WTC11 (cell line): ENCODE measurements at regions not wholly inside any gene's neighbourhood (a gene's known extent, or its start where the extent isn't known, plus 50 kb on each side); places are given as distances from the start of the nearest gene placed in this dataset.

Source experiments
- ATAC-seq: fragments of 200-7000 bp; cut with Tn5 transposase; 2 replicates; pipeline ENCODE4 v1.10.0; 2021; ENCODE audit warnings: mild to moderate bottlenecking, moderate library complexity
- CTCF ChIA-PET: fragments of 300-600 bp; sonication (Branson Sonifier 250); formaldehyde crosslinking; loops from one replicate; lab custom pipeline; 2021; ENCODE audit warnings: antibody characterized with exemption; lab: Charles Lee
- POLR2A ChIA-PET: fragments of 350-600 bp; sonication (Branson Sonifier 250); formaldehyde crosslinking; loops from one replicate; lab custom pipeline; 2021; ENCODE audit warnings: antibody characterized with exemption; lab: Charles Lee
- DNase-seq: peaks from one replicate; pipeline ENCODE4 v3.0.0; 2021; ENCODE audit warnings: low spot score
- H3K27ac Mint-ChIP-seq: 2 replicates; pipeline ENCODE4 v1.8.0; 2021; ENCODE audit warnings: mixed read lengths
- H3K27me3 Mint-ChIP-seq: 2 replicates; pipeline ENCODE4 v1.8.0; 2021; ENCODE audit warnings: low read depth, mild to moderate bottlenecking, moderate library complexity, mixed read lengths
- H3K36me3 Mint-ChIP-seq: 2 replicates; pipeline ENCODE4 v1.8.0; 2021; ENCODE audit warnings: mixed read lengths
- H3K4me1 Mint-ChIP-seq: 2 replicates; pipeline ENCODE4 v1.8.0; 2022; ENCODE audit warnings: mixed read lengths
- H3K4me3 Mint-ChIP-seq: 2 replicates; pipeline ENCODE4 v1.8.0; 2021; ENCODE audit warnings: mild to moderate bottlenecking, moderate library complexity, mixed read lengths
- H3K9me3 Mint-ChIP-seq: 2 replicates; pipeline ENCODE4 v1.8.0; 2021; ENCODE audit warnings: mixed read lengths
- ARID4B ChIP-seq: sonication (generic); formaldehyde crosslinking; IDR thresholded peaks from 2 replicates; pipeline ENCODE4 v1.8.0; 2023; ENCODE audit warnings: missing genetic modification reagents, mild to moderate bottlenecking, borderline replicate concordance
- CBFB ChIP-seq: sonication (generic); formaldehyde crosslinking; IDR thresholded peaks from 2 replicates; pipeline ENCODE4 v1.8.1; 2022; ENCODE audit warnings: mild to moderate bottlenecking, low read depth, missing genetic modification reagents
- CREM ChIP-seq: sonication (generic); formaldehyde crosslinking; IDR thresholded peaks from 2 replicates; pipeline ENCODE4 v1.8.1; 2022; ENCODE audit warnings: mild to moderate bottlenecking, missing genetic modification reagents, moderate library complexity
- ERG ChIP-seq: fragments of 250-450 bp; sonication (Bioruptor Pico); IDR thresholded peaks from 2 replicates; pipeline ENCODE4 v1.8.0; 2021; ENCODE audit warnings: mild to moderate bottlenecking
- ETV6 ChIP-seq: sonication (generic); formaldehyde crosslinking; IDR thresholded peaks from 2 replicates; pipeline ENCODE4 v1.8.1; 2022; ENCODE audit warnings: mild to moderate bottlenecking, missing genetic modification reagents
- FOXK1 ChIP-seq: sonication (generic); formaldehyde crosslinking; IDR thresholded peaks from 2 replicates; pipeline ENCODE4 v1.8.0; 2022; ENCODE audit warnings: mild to moderate bottlenecking, moderate library complexity, missing genetic modification reagents
- FOXP1 ChIP-seq: sonication (generic); formaldehyde crosslinking; IDR thresholded peaks from 2 replicates; pipeline ENCODE4 v1.8.0; 2022; ENCODE audit warnings: missing genetic modification reagents, mild to moderate bottlenecking, moderate library complexity, borderline replicate concordance
- JAZF1 ChIP-seq: fragments of 250-450 bp; sonication (Bioruptor Pico); IDR thresholded peaks from 2 replicates; pipeline ENCODE4 v1.9.0; 2021; ENCODE audit warnings: moderate library complexity, mild to moderate bottlenecking, inconsistent platforms
- JUN ChIP-seq: sonication (generic); formaldehyde crosslinking; IDR thresholded peaks from 2 replicates; pipeline ENCODE4 v1.8.0; 2023; ENCODE audit warnings: mild to moderate bottlenecking, missing genetic modification reagents
- NR2C2 ChIP-seq: sonication (generic); formaldehyde crosslinking; IDR thresholded peaks from 2 replicates; pipeline ENCODE4 v1.8.0; 2022; ENCODE audit warnings: mild to moderate bottlenecking, missing genetic modification reagents
- SP1 ChIP-seq: sonication (generic); formaldehyde crosslinking; conservative IDR thresholded peaks from 2 replicates; pipeline ENCODE4 v1.8.1; 2022; ENCODE audit warnings: missing genetic modification reagents
- TP53 ChIP-seq: sonication (generic); formaldehyde crosslinking; IDR thresholded peaks from 2 replicates; pipeline ENCODE4 v1.8.1; 2023; ENCODE audit warnings: mild to moderate bottlenecking, missing genetic modification reagents
- ZBTB21 ChIP-seq: sonication (generic); formaldehyde crosslinking; IDR thresholded peaks from 2 replicates; pipeline ENCODE4 v1.8.1; 2023; ENCODE audit warnings: mild to moderate bottlenecking, missing genetic modification reagents, borderline replicate concordance
- ZNF138 ChIP-seq: sonication (generic); formaldehyde crosslinking; conservative IDR thresholded peaks from 2 replicates; pipeline ENCODE4 v1.8.1; 2022; ENCODE audit warnings: mild to moderate bottlenecking, moderate library complexity, missing genetic modification reagents
- ZSCAN18 ChIP-seq: fragments of 250-450 bp; sonication (Bioruptor Pico); IDR thresholded peaks from 2 replicates; pipeline ENCODE4 v2.1.2; 2022; ENCODE audit warnings: mild to moderate bottlenecking, moderate library complexity
- TF ChIP-seq, protein P1 (sequence below): sonication (generic); formaldehyde crosslinking; IDR thresholded peaks from 2 replicates; pipeline ENCODE4 v1.8.1; 2022; ENCODE audit warnings: low read depth, missing genetic modification reagents, borderline replicate concordance
- TF ChIP-seq, protein P2 (sequence below): sonication (generic); formaldehyde crosslinking; IDR thresholded peaks from 2 replicates; pipeline ENCODE4 v1.8.1; 2022; ENCODE audit warnings: missing genetic modification reagents, borderline replicate concordance
- TF ChIP-seq, protein P3 (sequence below): sonication (generic); formaldehyde crosslinking; IDR thresholded peaks from 2 replicates; pipeline ENCODE4 v1.8.1; 2023; ENCODE audit warnings: mild to moderate bottlenecking, missing genetic modification reagents, moderate library complexity
- TF ChIP-seq, protein P4 (sequence below): sonication (generic); formaldehyde crosslinking; IDR thresholded peaks from 2 replicates; pipeline ENCODE4 v1.8.0; 2022; ENCODE audit warnings: mild to moderate bottlenecking, missing genetic modification reagents

DNA sequence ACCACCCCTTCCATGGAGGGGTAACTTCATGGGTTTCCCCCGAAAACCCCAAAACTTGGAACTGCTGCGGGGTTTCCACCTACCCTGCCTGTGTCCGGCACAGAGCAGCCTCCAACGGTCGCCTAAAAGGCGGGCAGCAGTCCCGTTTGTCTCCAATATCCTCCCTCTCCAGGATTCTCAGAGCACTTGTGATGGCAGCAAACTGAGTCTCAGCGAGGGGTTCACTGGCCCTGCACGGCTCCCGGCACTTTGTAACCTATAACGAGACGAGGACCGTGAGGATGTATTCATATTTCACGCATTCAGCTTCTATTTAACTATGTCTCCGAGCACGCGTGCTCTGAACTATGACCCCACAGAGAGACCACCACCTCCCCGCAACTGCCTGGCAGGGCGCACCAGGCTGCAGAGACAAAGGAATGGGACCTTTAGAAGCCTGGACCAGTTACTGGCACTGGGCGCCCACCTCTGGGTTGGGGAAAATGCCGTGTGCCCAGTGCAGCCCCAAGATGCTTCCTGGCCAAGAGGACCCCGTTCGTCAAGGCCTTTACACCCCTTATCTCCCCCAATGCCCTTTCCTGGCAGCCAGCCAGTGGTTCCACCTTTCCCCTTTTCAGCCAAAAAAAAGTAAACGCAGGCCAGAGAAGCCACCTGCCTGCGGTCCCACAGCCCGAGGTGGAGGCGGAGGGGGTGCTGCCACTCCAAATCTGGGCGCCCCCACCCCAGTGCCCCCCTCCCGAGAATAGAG, 173.1 kb upstream of the RTL1 start:
- Mint-ChIP-seq H3K27me3 (peaks cover 20% of the 10 kb centered on the region), H3K4me3 (peak overlapping the region; percentile 64), H3K9me3 (no peaks in the 10 kb centered on the region), H3K27ac (no peak overlapping the region), H3K4me1 (peaks cover 39% of the 10 kb centered on the region), H3K36me3 (no peaks in the 10 kb centered on the region)
- ChIA-PET POLR2A (interaction anchor here (0.7 kb wide), 1 partner anchor 186 kb away, joined by 3 read pairs; no protein-coding TSS in a partner anchor), CTCF (interaction anchor here (0.6 to 1.3 kb wide), 3 partner anchors 158 to 551 kb away, joined by 3 to 4 read pairs (median 3); no protein-coding TSS in a partner anchor)
- peak; percentile 11 for DNase-seq
- TF ChIP-seq, protein P1, sequence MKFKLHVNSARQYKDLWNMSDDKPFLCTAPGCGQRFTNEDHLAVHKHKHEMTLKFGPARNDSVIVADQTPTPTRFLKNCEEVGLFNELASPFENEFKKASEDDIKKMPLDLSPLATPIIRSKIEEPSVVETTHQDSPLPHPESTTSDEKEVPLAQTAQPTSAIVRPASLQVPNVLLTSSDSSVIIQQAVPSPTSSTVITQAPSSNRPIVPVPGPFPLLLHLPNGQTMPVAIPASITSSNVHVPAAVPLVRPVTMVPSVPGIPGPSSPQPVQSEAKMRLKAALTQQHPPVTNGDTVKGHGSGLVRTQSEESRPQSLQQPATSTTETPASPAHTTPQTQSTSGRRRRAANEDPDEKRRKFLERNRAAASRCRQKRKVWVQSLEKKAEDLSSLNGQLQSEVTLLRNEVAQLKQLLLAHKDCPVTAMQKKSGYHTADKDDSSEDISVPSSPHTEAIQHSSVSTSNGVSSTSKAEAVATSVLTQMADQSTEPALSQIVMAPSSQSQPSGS, result no peak
- TF ChIP-seq ZSCAN18 (CRISPR knock-in tag), result no peak
- TF ChIP-seq NR2C2, result no peak
- no peak for TF ChIP-seq ZNF138
- no peak for TF ChIP-seq ETV6 (CRISPR knock-in tag)
- no peak for TF ChIP-seq CREM
- no peak for TF ChIP-seq JUN (CRISPR knock-in tag)
- TF ChIP-seq CBFB (CRISPR knock-in tag), result no peak
- no peak for TF ChIP-seq FOXK1 (CRISPR knock-in tag)
- TF ChIP-seq, protein P2, sequence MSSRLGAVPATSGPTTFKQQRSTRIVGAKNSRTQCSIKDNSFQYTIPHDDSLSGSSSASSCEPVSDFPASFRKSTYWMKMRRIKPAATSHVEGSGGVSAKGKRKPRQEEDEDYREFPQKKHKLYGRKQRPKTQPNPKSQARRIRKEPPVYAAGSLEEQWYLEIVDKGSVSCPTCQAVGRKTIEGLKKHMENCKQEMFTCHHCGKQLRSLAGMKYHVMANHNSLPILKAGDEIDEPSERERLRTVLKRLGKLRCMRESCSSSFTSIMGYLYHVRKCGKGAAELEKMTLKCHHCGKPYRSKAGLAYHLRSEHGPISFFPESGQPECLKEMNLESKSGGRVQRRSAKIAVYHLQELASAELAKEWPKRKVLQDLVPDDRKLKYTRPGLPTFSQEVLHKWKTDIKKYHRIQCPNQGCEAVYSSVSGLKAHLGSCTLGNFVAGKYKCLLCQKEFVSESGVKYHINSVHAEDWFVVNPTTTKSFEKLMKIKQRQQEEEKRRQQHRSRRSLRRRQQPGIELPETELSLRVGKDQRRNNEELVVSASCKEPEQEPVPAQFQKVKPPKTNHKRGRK, result no peak
- no peak for TF ChIP-seq ERG (CRISPR knock-in tag)
- TF ChIP-seq TP53, result no peak
- TF ChIP-seq, protein P3, sequence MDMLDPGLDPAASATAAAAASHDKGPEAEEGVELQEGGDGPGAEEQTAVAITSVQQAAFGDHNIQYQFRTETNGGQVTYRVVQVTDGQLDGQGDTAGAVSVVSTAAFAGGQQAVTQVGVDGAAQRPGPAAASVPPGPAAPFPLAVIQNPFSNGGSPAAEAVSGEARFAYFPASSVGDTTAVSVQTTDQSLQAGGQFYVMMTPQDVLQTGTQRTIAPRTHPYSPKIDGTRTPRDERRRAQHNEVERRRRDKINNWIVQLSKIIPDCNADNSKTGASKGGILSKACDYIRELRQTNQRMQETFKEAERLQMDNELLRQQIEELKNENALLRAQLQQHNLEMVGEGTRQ (CRISPR knock-in tag), result no peak
- no peak for ATAC-seq

DNA sequence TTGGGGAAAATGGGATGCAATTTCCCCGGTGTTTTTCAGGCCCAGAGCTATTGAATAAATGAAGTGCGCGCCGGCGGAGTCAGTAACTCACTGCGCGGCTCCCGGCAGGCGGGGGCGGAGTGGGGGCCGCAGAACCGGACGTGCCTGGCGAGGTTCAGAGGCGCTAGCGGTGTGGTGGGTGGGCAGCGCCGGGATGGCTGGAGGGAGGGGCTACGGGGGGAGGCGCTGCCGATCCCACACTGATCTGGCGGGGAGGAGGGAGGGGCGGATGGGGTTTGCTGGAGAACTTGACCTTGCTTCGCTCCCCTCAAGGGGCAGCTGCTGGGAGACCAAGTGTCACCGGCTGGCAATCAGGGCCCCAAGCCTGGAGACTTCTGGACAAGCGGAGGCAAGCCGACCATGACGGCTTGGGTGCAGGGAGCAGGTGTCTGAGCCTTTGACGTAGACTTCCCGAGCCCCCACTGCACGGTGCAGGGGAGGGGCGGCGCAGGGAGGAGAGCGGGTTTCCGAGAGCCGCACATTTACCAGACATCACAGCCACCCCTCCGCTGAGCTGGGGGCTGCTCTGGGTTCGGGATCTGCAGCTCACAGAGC, 174.1 kb upstream of the RTL1 start:
- DNase-seq (peak; percentile 73), ATAC-seq (peak; percentile 71)
- Mint-ChIP-seq H3K4me1 (peaks cover 29% of the 10 kb centered on the region), H3K27me3 (peaks cover 23% of the 10 kb centered on the region), H3K9me3 (no peaks in the 10 kb centered on the region), H3K27ac (no peak overlapping the region)
- ChIA-PET POLR2A (interaction anchor here (0.7 kb wide), 1 partner anchor 187 kb away, joined by 3 read pairs; no protein-coding TSS in a partner anchor), CTCF (interaction anchor here (0.6 to 1.3 kb wide), 4 partner anchors 108 to 550 kb away, joined by 3 to 4 read pairs (median 3); no protein-coding TSS in a partner anchor)
- no peak for TF ChIP-seq JAZF1
- TF ChIP-seq FOXP1 (CRISPR knock-in tag), result peak; percentile 52; the same call in 1 of the 2 replicates
- TF ChIP-seq ZBTB21 (CRISPR knock-in tag), result peak; percentile 57; the same call in 1 of the 2 replicates
- no peak for TF ChIP-seq ARID4B (CRISPR knock-in tag)
- no peak for TF ChIP-seq ZSCAN18 (CRISPR knock-in tag)
- TF ChIP-seq, protein P4, sequence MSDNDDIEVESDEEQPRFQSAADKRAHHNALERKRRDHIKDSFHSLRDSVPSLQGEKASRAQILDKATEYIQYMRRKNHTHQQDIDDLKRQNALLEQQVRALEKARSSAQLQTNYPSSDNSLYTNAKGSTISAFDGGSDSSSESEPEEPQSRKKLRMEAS, result peak; percentile 21; the same call in 1 of the 2 replicates
- TF ChIP-seq SP1 (CRISPR knock-in tag), result peak; percentile 54; the same call in 1 of the 2 replicates
- TF ChIP-seq, all 79 proteins: peak for 4
- Mint-ChIP-seq H3K4me3 (peak overlapping the region; percentile 64), H3K36me3 (no peaks in the 10 kb centered on the region)
